Central memory CD8-positive, alpha-beta T cell (primary cell): ENCODE measurements at regions not wholly inside any gene's neighbourhood (a gene's known extent, or its start where the extent isn't known, plus 50 kb on each side); places are given as distances from the start of the nearest gene placed in this dataset.

Experiments used
- ATAC-seq: fragments of 150-1000 bp; cut with Tn5 transposase; replicated peaks from 2 replicates; pipeline ENCODE4 v1.10.0; 2022; ENCODE audit warnings: mild to moderate bottlenecking, moderate FRiP score, moderate number of reproducible peaks; ENCODE audit not compliant: poor library complexity, severe bottlenecking; ENCODE audit errors: extremely low read depth
- DNase-seq, 2 donors: peaks; one replicate each; pipeline ENCODE4 v3.0.0; 2021; ENCODE audit warnings: low spot score in 2 of 2
- H3K27ac Mint-ChIP-seq: one replicate; pipeline ENCODE4 v1.8.0; 2022; ENCODE audit warnings: low read depth, mild to moderate bottlenecking, moderate library complexity, mixed read lengths
- H3K27me3 Mint-ChIP-seq: one replicate; pipeline ENCODE4 v1.8.0; 2022; ENCODE audit warnings: mixed read lengths
- H3K36me3 Mint-ChIP-seq: one replicate; pipeline ENCODE4 v1.8.0; 2022; ENCODE audit warnings: mild to moderate bottlenecking, moderate library complexity, mixed read lengths; ENCODE audit not compliant: insufficient read depth
- H3K4me1 Mint-ChIP-seq: one replicate; pipeline ENCODE4 v1.8.0; 2022; ENCODE audit warnings: mixed read lengths
- H3K4me3 Mint-ChIP-seq: one replicate; pipeline ENCODE4 v1.8.0; 2022; ENCODE audit warnings: mild to moderate bottlenecking, moderate library complexity, mixed read lengths
- H3K9me3 Mint-ChIP-seq: one replicate; pipeline ENCODE4 v1.8.0; 2022; ENCODE audit warnings: mixed read lengths

- Mint-ChIP-seq H3K9me3 (peaks cover 10% of the 10 kb centered on the region), H3K4me3 (no peak overlapping the region), H3K27me3 (no peaks in the 10 kb centered on the region), H3K27ac (no peak overlapping the region), H3K4me1 (no peaks in the 10 kb centered on the region), H3K36me3 (no peaks in the 10 kb centered on the region)
- ATAC-seq (no peak), DNase-seq (no peak)
Measured at GRCh38 chr13:58446979-58447378, 815.4 kb downstream of the PCDH17 start.

GRCh38 chr13:58452123-58452623 lies 820.6 kb downstream of the PCDH17 start:
- Mint-ChIP-seq H3K36me3 (no peaks in the 10 kb centered on the region), H3K4me3 (no peak overlapping the region), H3K9me3 (peaks cover 24% of the 10 kb centered on the region), H3K27me3 (no peaks in the 10 kb centered on the region), H3K4me1 (no peaks in the 10 kb centered on the region), H3K27ac (no peak overlapping the region)
- ATAC-seq (no peak), DNase-seq (no peak)

GRCh38 chr13:58455094-58455493 lies 823.5 kb downstream of the PCDH17 start:
- ATAC-seq (no peak), DNase-seq (no peak)
- H3K4me3 Mint-ChIP-seq = no peak overlapping the region
- H3K36me3 Mint-ChIP-seq = no peaks in the 10 kb centered on the region
- no peaks in the 10 kb centered on the region for H3K4me1 Mint-ChIP-seq
- H3K9me3 Mint-ChIP-seq = peaks cover 20% of the 10 kb centered on the region
- H3K27me3 Mint-ChIP-seq = no peaks in the 10 kb centered on the region
- no peak overlapping the region for H3K27ac Mint-ChIP-seq

GRCh38 chr13:58461217-58461616 lies 829.7 kb downstream of the PCDH17 start:
- Mint-ChIP-seq H3K36me3 (no peaks in the 10 kb centered on the region), H3K27me3 (no peaks in the 10 kb centered on the region), H3K27ac (no peak overlapping the region), H3K4me3 (no peak overlapping the region), H3K4me1 (no peaks in the 10 kb centered on the region), H3K9me3 (peaks cover 15% of the 10 kb centered on the region)
- no peak for DNase-seq
- ATAC-seq = no peak

GRCh38 chr13:58463841-58464240 lies 832.3 kb downstream of the PCDH17 start:
- Mint-ChIP-seq H3K4me3 (no peak overlapping the region), H3K27me3 (no peaks in the 10 kb centered on the region), H3K4me1 (no peaks in the 10 kb centered on the region), H3K9me3 (peaks cover 11% of the 10 kb centered on the region), H3K27ac (no peak overlapping the region), H3K36me3 (no peaks in the 10 kb centered on the region)
- no peak for ATAC-seq
- no peak for DNase-seq

- no peak for DNase-seq
- H3K27me3 Mint-ChIP-seq = no peaks in the 10 kb centered on the region
- no peak overlapping the region for H3K27ac Mint-ChIP-seq
- H3K9me3 Mint-ChIP-seq = peaks cover 25% of the 10 kb centered on the region
- peaks cover 2% of the 10 kb centered on the region for H3K36me3 Mint-ChIP-seq
- ATAC-seq = no peak
- H3K4me1 Mint-ChIP-seq = no peaks in the 10 kb centered on the region
- H3K4me3 Mint-ChIP-seq = no peak overlapping the region
Measured at GRCh38 chr13:58467176-58467575, 835.6 kb downstream of the PCDH17 start.

GRCh38 chr13:58472483-58472882 lies 840.9 kb downstream of the PCDH17 start:
- H3K9me3 Mint-ChIP-seq = peaks cover 20% of the 10 kb centered on the region
- no peaks in the 10 kb centered on the region for H3K27me3 Mint-ChIP-seq
- ATAC-seq (no peak), DNase-seq (no peak)
- no peak overlapping the region for H3K27ac Mint-ChIP-seq
- H3K36me3 Mint-ChIP-seq = peaks cover 2% of the 10 kb centered on the region
- no peak overlapping the region for H3K4me3 Mint-ChIP-seq
- H3K4me1 Mint-ChIP-seq = no peaks in the 10 kb centered on the region

GRCh38 chr13:58474581-58474980 lies 843.0 kb downstream of the PCDH17 start:
- Mint-ChIP-seq H3K27me3 (no peaks in the 10 kb centered on the region), H3K36me3 (peaks cover 2% of the 10 kb centered on the region), H3K4me3 (no peak overlapping the region), H3K9me3 (peaks cover 10% of the 10 kb centered on the region), H3K4me1 (no peaks in the 10 kb centered on the region), H3K27ac (no peak overlapping the region)
- DNase-seq (no peak), ATAC-seq (no peak)

GRCh38 chr13:58476206-58476918 lies 844.8 kb downstream of the PCDH17 start:
- Mint-ChIP-seq H3K9me3 (peaks cover 10% of the 10 kb centered on the region), H3K27me3 (no peaks in the 10 kb centered on the region), H3K36me3 (no peaks in the 10 kb centered on the region), H3K4me1 (no peaks in the 10 kb centered on the region), H3K27ac (no peak overlapping the region), H3K4me3 (no peak overlapping the region)
- DNase-seq = no peak
- ATAC-seq = no peak

GRCh38 chr13:58478858-58479257 lies 847.3 kb downstream of the PCDH17 start:
- H3K4me1 Mint-ChIP-seq = no peaks in the 10 kb centered on the region
- no peaks in the 10 kb centered on the region for H3K36me3 Mint-ChIP-seq
- ATAC-seq (no peak), DNase-seq (no peak)
- no peaks in the 10 kb centered on the region for H3K27me3 Mint-ChIP-seq
- H3K27ac Mint-ChIP-seq = no peak overlapping the region
- H3K9me3 Mint-ChIP-seq = peaks cover 5% of the 10 kb centered on the region
- H3K4me3 Mint-ChIP-seq = no peak overlapping the region

- Mint-ChIP-seq H3K9me3 (peaks cover 5% of the 10 kb centered on the region), H3K4me3 (no peak overlapping the region), H3K36me3 (no peaks in the 10 kb centered on the region), H3K27me3 (no peaks in the 10 kb centered on the region), H3K27ac (no peak overlapping the region), H3K4me1 (no peaks in the 10 kb centered on the region)
- ATAC-seq = no peak
- DNase-seq = no peak
Measured at GRCh38 chr13:58480061-58480460, 848.5 kb downstream of the PCDH17 start.

- Mint-ChIP-seq H3K27ac (no peak overlapping the region), H3K4me3 (no peak overlapping the region), H3K9me3 (peaks cover 7% of the 10 kb centered on the region)
Measured at GRCh38 chr13:58488251-58488650, 856.7 kb downstream of the PCDH17 start.

GRCh38 chr13:58495668-58496067 lies 864.1 kb downstream of the PCDH17 start:
- ATAC-seq (no peak), DNase-seq (no peak)
- H3K36me3 Mint-ChIP-seq = no peaks in the 10 kb centered on the region
- no peak overlapping the region for H3K27ac Mint-ChIP-seq
- no peaks in the 10 kb centered on the region for H3K27me3 Mint-ChIP-seq
- H3K4me1 Mint-ChIP-seq = no peaks in the 10 kb centered on the region
- peaks cover under 1% of the 10 kb centered on the region for H3K9me3 Mint-ChIP-seq
- no peak overlapping the region for H3K4me3 Mint-ChIP-seq

More at GRCh38 chr13:58488251-58488650, 856.7 kb downstream of the PCDH17 start:
- Mint-ChIP-seq H3K36me3 (no peaks in the 10 kb centered on the region), H3K27me3 (no peaks in the 10 kb centered on the region), H3K4me1 (no peaks in the 10 kb centered on the region)
- no peak for DNase-seq
- no peak for ATAC-seq
